Brain microvascular endothelial cell (primary cell): ENCODE measurements at regions not wholly inside any gene's neighbourhood (a gene's known extent, or its start where the extent isn't known, plus 50 kb on each side); places are given as distances from the start of the nearest gene placed in this dataset.
A peak's percentile ranks its signal among the peaks of the same experiment; 100 is the strongest.
"Not testable (repeated sequence)": the region's sequence is repeated elsewhere in the genome, so short reads cannot be mapped to it uniquely, and the experiment has no call there.

Experiments used
- DNase-seq: peaks from one replicate; pipeline ENCODE4 v3.0.0-alpha.2; 2020
- H3K27ac ChIP-seq: fragments of 250-450 bp; sonication (Bioruptor Pico); 2 replicates; pipeline ENCODE4 v1.5.1; 2020; ENCODE audit warnings: mild to moderate bottlenecking, moderate library complexity
- H3K27me3 ChIP-seq: fragments of 250-450 bp; sonication (Bioruptor Pico); replicated peaks from 2 replicates; pipeline ENCODE4 v1.5.1; 2020; ENCODE audit warnings: mild to moderate bottlenecking
- H3K36me3 ChIP-seq: fragments of 250-450 bp; sonication (Bioruptor Pico); replicated peaks from 2 replicates; pipeline ENCODE4 v1.5.1; 2020; ENCODE audit warnings: mild to moderate bottlenecking
- H3K4me3 ChIP-seq: 2 replicates; pipeline ENCODE4 v1.5.1; 2011; ENCODE audit warnings: low read depth, mild to moderate bottlenecking, control low read depth, low read length, moderate library complexity
- in situ Hi-C: cut with HindIII; loops from 2 replicates; pipeline ENCODE4 v1.10.0; 2017; ENCODE audit warnings: low sequenced_read_pairs, low pct_ligation_motif_present
- TF ChIP-seq, protein P1 (sequence below): IDR thresholded peaks from 2 replicates; pipeline ENCODE4 v1.5.1; 2011; ENCODE audit warnings: low read depth, mild to moderate bottlenecking, moderate library complexity, low read length, control low read depth, inconsistent platforms; ENCODE audit errors: missing control alignments

DNA sequence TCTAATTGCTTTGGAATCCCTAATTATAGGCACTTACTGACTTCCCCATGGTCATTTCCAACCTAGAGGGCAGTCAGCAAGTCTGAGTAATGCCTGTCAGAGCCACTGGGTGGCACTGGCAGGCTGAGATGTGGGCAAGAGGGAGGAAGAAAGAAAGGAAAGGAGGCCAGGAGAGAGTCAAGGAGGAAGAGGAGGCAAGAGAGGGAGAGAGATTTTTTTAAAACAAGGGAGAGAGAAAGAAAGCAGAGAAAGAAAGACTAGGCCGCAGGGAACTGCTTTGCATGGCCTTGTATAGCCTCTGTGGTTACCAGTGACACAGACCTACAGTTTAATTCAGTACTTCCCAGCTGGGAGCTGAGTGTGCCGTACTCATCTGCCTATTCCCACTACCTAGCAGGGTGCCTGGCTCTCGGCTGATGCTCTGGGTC lies 210.4 kb upstream of the ADO start:
- no peak overlapping the region for H3K27ac ChIP-seq
- peak; percentile 47 for DNase-seq
- TF ChIP-seq, protein P1, sequence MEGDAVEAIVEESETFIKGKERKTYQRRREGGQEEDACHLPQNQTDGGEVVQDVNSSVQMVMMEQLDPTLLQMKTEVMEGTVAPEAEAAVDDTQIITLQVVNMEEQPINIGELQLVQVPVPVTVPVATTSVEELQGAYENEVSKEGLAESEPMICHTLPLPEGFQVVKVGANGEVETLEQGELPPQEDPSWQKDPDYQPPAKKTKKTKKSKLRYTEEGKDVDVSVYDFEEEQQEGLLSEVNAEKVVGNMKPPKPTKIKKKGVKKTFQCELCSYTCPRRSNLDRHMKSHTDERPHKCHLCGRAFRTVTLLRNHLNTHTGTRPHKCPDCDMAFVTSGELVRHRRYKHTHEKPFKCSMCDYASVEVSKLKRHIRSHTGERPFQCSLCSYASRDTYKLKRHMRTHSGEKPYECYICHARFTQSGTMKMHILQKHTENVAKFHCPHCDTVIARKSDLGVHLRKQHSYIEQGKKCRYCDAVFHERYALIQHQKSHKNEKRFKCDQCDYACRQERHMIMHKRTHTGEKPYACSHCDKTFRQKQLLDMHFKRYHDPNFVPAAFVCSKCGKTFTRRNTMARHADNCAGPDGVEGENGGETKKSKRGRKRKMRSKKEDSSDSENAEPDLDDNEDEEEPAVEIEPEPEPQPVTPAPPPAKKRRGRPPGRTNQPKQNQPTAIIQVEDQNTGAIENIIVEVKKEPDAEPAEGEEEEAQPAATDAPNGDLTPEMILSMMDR: peak; percentile 97
- H3K36me3 ChIP-seq: no peaks in the 10 kb centered on the region
- no peaks in the 10 kb centered on the region for H3K27me3 ChIP-seq
- H3K4me3 ChIP-seq: no peak overlapping the region
- in situ Hi-C loops: loop anchor here (25.0 kb wide), 1 partner anchor 518 kb away; no protein-coding TSS in a partner anchor

DNA sequence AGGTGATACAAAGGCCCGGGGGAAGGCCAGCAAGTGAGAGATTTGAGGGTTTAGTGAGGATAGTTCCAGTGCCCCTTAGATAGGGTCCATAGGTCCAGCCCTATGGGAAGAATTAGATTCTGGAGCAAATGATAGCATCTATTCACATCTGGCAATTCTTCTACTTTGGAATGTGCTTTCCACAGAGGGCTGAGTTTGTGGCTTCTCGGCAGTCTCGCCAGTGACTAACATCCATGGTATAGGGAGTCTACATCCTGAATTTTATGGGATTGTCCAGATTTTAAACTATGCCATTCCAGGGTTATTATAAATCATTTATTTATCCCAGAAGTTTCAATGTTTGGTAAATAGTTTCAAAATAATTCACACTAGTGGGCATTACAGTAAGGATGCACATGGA lies 207.3 kb upstream of the ADO start:
- peak; percentile 54 for DNase-seq
- H3K36me3 ChIP-seq: no peaks in the 10 kb centered on the region
- in situ Hi-C loops: loop anchor here (25.0 kb wide), 1 partner anchor 515 kb away; no protein-coding TSS in a partner anchor
- TF ChIP-seq, protein P1: no peak
- no peak overlapping the region for H3K4me3 ChIP-seq
- no peaks in the 10 kb centered on the region for H3K27me3 ChIP-seq
- no peak overlapping the region for H3K27ac ChIP-seq

DNA sequence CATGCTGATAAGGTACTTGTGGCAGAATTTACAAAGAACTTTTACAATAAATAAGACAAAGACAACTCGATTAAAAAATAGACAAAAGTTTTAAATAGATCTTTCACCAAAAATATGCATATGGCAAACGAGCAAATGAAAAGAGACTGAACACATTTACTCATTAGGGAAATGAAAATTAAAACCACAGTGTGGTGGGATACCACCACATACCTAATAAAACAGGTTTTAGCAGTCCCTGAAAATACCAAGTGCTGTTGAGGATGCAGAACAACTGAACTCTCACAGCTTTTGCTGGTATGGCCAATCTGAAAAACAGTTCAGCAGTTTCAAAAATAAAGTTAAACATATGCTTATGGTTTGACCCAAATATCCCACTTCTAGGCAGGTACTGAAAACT lies 205.4 kb upstream of the ADO start:
- Histone ChIP-seq H3K27ac (no peak overlapping the region), H3K36me3 (no peaks in the 10 kb centered on the region), H3K4me3 (no peak overlapping the region), H3K27me3 (no peaks in the 10 kb centered on the region)
- TF ChIP-seq, protein P1: no peak
- in situ Hi-C loops: loop anchor here (25.0 kb wide), 1 partner anchor 513 kb away; no protein-coding TSS in a partner anchor
- DNase-seq: no peak

DNA sequence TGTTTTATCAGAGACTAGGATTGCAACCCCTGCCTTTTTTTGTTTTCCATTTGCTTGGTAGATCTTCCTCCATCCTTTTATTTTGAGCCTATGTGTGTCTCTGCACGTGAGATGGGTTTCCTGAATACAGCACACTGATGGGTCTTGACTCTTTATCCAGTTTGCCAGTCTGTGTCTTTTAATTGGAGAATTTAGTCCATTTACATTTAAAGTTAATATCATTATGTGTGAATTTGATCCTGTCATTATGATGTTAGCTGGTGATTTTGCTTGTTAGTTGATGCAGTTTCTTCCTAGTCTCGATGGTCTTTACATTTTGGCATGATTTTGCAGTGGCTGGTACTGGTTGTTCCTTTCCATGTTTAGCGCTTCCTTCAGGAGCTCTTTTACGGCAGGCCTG lies 198.0 kb upstream of the ADO start:
- not testable (repeated sequence) for H3K27me3 ChIP-seq, DNase-seq, H3K36me3 ChIP-seq, H3K27ac ChIP-seq, H3K4me3 ChIP-seq
- in situ Hi-C loops: loop anchor here (25.0 kb wide), 1 partner anchor 206 kb away; the partner anchor contains the start of genes ADO and EGR2

DNA sequence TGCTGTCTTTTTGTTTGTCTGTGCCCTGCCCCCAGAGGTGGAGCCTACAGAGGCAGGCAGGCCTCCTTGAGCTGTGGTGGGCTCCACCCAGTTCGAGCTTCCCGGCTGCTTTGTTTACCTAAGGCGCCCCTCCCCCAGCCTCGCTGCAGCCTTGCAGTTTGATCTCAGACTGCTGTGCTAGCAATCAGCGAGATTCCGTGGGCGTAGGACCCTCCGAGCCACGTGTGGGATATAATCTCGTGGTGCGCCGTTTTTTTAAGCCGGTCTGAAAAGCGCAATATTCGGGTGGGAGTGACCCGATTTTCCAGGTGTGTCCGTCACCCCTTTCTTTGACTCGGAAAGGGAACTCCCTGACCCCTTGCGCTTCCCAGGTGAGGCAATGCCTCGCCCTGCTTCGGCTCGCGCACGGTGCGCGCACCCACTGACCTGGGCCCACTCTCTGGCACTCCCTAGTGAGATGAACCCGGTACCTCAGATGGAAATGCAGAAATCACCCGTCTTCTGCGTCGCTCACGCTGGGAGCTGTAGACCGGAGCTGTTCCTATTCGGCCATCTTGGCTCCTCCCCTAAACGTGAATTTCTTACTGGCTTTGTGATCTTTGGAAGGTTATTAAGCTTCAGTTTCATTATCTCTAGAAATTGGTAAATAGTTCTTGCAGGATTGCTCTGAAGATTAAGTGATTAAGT lies 196.2 kb upstream of the ADO start:
- H3K4me3 ChIP-seq, DNase-seq, H3K36me3 ChIP-seq, H3K27me3 ChIP-seq, H3K27ac ChIP-seq: not testable (repeated sequence)
- in situ Hi-C loops: loop anchor here (25.0 kb wide), 1 partner anchor 204 kb away; the partner anchor contains the start of genes ADO and EGR2

DNA sequence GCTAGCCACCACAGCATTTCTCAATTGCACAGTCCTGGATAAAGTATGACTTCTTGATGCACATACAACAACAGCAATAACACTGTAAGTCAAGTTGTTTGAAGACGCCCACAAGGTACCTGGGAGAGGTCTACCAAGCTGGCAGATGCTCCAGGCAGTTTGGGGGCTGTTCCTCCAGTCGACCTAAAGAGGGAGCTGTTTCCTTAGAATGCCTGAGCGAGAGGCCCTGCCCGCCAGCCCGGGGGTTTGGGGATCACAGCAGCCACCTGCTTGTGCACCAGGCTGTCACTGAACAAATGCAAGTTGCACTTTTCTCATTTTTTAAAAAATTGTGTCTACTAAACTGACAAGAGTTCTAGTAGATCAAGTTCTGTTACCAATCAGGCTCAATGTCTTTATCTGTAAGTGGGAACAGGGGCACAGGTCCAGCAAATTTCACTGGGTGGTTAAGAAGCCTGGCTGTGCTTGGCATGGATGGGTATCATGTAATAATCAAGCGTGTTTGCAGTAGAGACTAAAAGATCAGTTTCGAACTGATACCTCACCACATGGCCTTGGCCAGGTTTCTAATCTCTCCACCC lies 193.8 kb upstream of the ADO start:
- H3K27ac ChIP-seq: no peak overlapping the region
- H3K36me3 ChIP-seq: no peaks in the 10 kb centered on the region
- in situ Hi-C loops: loop anchor here (25.0 kb wide), 1 partner anchor 202 kb away; the partner anchor contains the start of genes ADO and EGR2
- H3K4me3 ChIP-seq: no peak overlapping the region
- DNase-seq: peak; percentile 32
- no peaks in the 10 kb centered on the region for H3K27me3 ChIP-seq
- TF ChIP-seq, protein P1: peak; percentile 94
